ENCODE measurements at regions not wholly inside any gene's neighbourhood (a gene's known extent, or its start where the extent isn't known, plus 50 kb on each side); places are given as distances from the start of the nearest gene placed in this dataset.

GRCh38 chr7:142337054-142338001 is 79.5 kb upstream of the PRSS58 start:
- H3K4me3 ChIP-seq (ENCODE audit: low read depth, low read length): no peak overlapping the region
- TF ChIP-seq CTCF (IDR thresholded peaks at IDR 0.05; ENCODE audit: control insufficient read depth, extremely low read depth, insufficient read depth): no peak
- no peak for DNase-seq (ENCODE audit: low read depth)

GRCh38 chr7:142334806-142335205 is 76.9 kb upstream of the PRSS58 start:
- no peak for TF ChIP-seq CTCF (IDR thresholded peaks at IDR 0.05; ENCODE audit: control insufficient read depth, extremely low read depth, insufficient read depth)
- no peak overlapping the region for H3K4me3 ChIP-seq (ENCODE audit: low read depth, low read length)
- DNase-seq (ENCODE audit: low read depth): no peak

GRCh38 chr7:142334236-142334635 is 76.4 kb upstream of the PRSS58 start:
- DNase-seq (ENCODE audit: low read depth): no peak
- H3K4me3 ChIP-seq (ENCODE audit: low read depth, low read length): no peak overlapping the region
- no peak for TF ChIP-seq CTCF (IDR thresholded peaks at IDR 0.05; ENCODE audit: control insufficient read depth, extremely low read depth, insufficient read depth)

- no peak overlapping the region for H3K4me3 ChIP-seq (ENCODE audit: low read depth, low read length)
- no peak for TF ChIP-seq CTCF (IDR thresholded peaks at IDR 0.05; ENCODE audit: control insufficient read depth, extremely low read depth, insufficient read depth)
- DNase-seq (ENCODE audit: low read depth): no peak
These were observed 74.6 kb upstream of the PRSS58 start for GRCh38 chr7:142332421-142332820.

GRCh38 chr7:142331941-142332340 is 74.1 kb upstream of the PRSS58 start:
- no peak for TF ChIP-seq CTCF (IDR thresholded peaks at IDR 0.05; ENCODE audit: control insufficient read depth, extremely low read depth, insufficient read depth)
- DNase-seq (ENCODE audit: low read depth): no peak
- H3K4me3 ChIP-seq (ENCODE audit: low read depth, low read length): no peak overlapping the region

- no peak for TF ChIP-seq CTCF (IDR thresholded peaks at IDR 0.05; ENCODE audit: control insufficient read depth, extremely low read depth, insufficient read depth)
- no peak for DNase-seq (ENCODE audit: low read depth)
These were observed 71.4 kb upstream of the PRSS58 start for GRCh38 chr7:142329062-142329790.

More at GRCh38 chr7:142329062-142329790, 71.4 kb upstream of the PRSS58 start:
- no peak overlapping the region for H3K4me3 ChIP-seq (ENCODE audit: low read depth, low read length)
